DND-41 (cell line): ENCODE measurements at regions not wholly inside any gene's neighbourhood (a gene's known extent, or its start where the extent isn't known, plus 50 kb on each side); places are given as distances from the start of the nearest gene placed in this dataset.

Experiments
- EZH2 ChIP-seq: IDR thresholded peaks from 3 replicates; pipeline ENCODE4 v1.6.1; 2012; ENCODE audit warnings: borderline replicate concordance, low read depth, mild to moderate bottlenecking, moderate library complexity, low read length, inconsistent platforms; ENCODE audit not compliant: severe bottlenecking
- TF ChIP-seq, protein P1 (sequence below): IDR thresholded peaks from 2 replicates; pipeline ENCODE4 v1.5.1; 2012; ENCODE audit warnings: borderline replicate concordance, low read length, moderate library complexity, mild to moderate bottlenecking; ENCODE audit not compliant: poor library complexity, severe bottlenecking; ENCODE audit errors: extremely low read depth

DNA sequence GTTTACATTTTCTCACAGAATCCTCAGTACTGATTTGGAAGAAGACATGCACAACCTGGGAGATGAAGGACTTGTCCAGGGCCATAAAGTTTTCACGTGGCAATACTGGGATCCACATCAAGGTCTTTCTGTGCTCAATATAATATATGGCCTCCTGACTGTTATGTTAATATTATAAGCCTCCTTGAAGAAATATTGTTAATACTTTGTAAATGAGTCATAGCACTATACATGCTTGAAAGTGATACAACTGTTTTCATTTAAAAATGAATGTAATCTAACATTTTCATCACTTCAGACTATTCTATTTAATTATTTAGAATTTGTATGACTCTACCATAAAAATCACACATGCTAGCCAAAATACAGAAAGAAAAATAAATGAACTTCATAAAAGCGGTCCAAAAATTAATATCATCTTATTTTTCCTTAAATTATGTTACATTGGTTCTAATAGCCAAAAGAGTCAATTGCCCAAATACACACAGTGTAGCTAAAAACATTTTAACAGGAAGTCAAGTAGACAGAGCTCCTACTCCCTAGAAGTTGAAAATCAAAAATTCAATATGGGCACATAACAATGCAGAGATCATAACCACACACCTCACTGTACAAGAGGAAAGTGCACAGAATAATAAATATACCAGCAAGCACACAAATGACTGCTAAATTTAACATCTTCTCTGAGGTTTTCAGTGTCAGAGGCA is 188.0 kb upstream of the HDDC2 start:
- TF ChIP-seq, protein P1, sequence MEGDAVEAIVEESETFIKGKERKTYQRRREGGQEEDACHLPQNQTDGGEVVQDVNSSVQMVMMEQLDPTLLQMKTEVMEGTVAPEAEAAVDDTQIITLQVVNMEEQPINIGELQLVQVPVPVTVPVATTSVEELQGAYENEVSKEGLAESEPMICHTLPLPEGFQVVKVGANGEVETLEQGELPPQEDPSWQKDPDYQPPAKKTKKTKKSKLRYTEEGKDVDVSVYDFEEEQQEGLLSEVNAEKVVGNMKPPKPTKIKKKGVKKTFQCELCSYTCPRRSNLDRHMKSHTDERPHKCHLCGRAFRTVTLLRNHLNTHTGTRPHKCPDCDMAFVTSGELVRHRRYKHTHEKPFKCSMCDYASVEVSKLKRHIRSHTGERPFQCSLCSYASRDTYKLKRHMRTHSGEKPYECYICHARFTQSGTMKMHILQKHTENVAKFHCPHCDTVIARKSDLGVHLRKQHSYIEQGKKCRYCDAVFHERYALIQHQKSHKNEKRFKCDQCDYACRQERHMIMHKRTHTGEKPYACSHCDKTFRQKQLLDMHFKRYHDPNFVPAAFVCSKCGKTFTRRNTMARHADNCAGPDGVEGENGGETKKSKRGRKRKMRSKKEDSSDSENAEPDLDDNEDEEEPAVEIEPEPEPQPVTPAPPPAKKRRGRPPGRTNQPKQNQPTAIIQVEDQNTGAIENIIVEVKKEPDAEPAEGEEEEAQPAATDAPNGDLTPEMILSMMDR, result no peak
- no peak for TF ChIP-seq EZH2
